Kidney epithelial cell (primary cell): ENCODE measurements at regions not wholly inside any gene's neighbourhood (a gene's known extent, or its start where the extent isn't known, plus 50 kb on each side); places are given as distances from the start of the nearest gene placed in this dataset.

ENCODE experiments used
- DNase-seq: peaks from one replicate; pipeline ENCODE4 v3.0.0-alpha.2; 2010; ENCODE audit warnings: low read depth
- H3K27me3 ChIP-seq: 2 replicates; pipeline ENCODE4 v1.6.0; 2011; ENCODE audit warnings: low read length; ENCODE audit not compliant: control insufficient read depth, insufficient read depth
- H3K36me3 ChIP-seq: 2 replicates; pipeline ENCODE4 v1.5.1; 2011; ENCODE audit warnings: low read length; ENCODE audit not compliant: control insufficient read depth, insufficient read depth
- H3K4me3 ChIP-seq: 2 replicates; pipeline ENCODE4 v1.5.1; 2011; ENCODE audit warnings: low read depth, mild to moderate bottlenecking, control low read depth, low read length
- CTCF ChIP-seq: IDR thresholded peaks from 2 replicates; pipeline ENCODE4 v1.5.1; 2011; ENCODE audit warnings: mild to moderate bottlenecking, moderate library complexity, low read length, control low read depth, inconsistent platforms; ENCODE audit not compliant: insufficient read depth, poor library complexity, severe bottlenecking

- H3K4me3 ChIP-seq, result no peak overlapping the region
- peaks cover 2% of the 10 kb centered on the region for H3K27me3 ChIP-seq
- no peak for TF ChIP-seq CTCF
- DNase-seq, result no peak
- H3K36me3 ChIP-seq, result no peaks in the 10 kb centered on the region
Measured at GRCh38 chr12:111086947-111087700, 166.7 kb upstream of the MYL2 start.

GRCh38 chr12:111085096-111085495 lies 164.7 kb upstream of the MYL2 start:
- Histone ChIP-seq H3K36me3 (no peaks in the 10 kb centered on the region), H3K27me3 (peaks cover 2% of the 10 kb centered on the region), H3K4me3 (no peak overlapping the region)
- no peak for TF ChIP-seq CTCF
- no peak for DNase-seq

- DNase-seq, result no peak
- Histone ChIP-seq H3K36me3 (no peaks in the 10 kb centered on the region), H3K27me3 (peaks cover 2% of the 10 kb centered on the region), H3K4me3 (no peak overlapping the region)
- TF ChIP-seq CTCF, result no peak
Measured at GRCh38 chr12:111084605-111085004, 164.2 kb upstream of the MYL2 start.

- TF ChIP-seq CTCF, result no peak
- H3K4me3 ChIP-seq, result no peak overlapping the region
- no peaks in the 10 kb centered on the region for H3K36me3 ChIP-seq
- no peak for DNase-seq
- peaks cover 2% of the 10 kb centered on the region for H3K27me3 ChIP-seq
Measured at GRCh38 chr12:111084158-111084557, 163.8 kb upstream of the MYL2 start.

- H3K27me3 ChIP-seq, result peaks cover 4% of the 10 kb centered on the region
- no peak for DNase-seq
- TF ChIP-seq CTCF, result no peak
Measured at GRCh38 chr12:111081600-111081999, 161.2 kb upstream of the MYL2 start.

GRCh38 chr12:111078731-111079130 lies 158.4 kb upstream of the MYL2 start:
- TF ChIP-seq CTCF, result no peak
- DNase-seq, result no peak
- no peak overlapping the region for H3K4me3 ChIP-seq
- no peaks in the 10 kb centered on the region for H3K36me3 ChIP-seq
- H3K27me3 ChIP-seq, result peaks cover 4% of the 10 kb centered on the region

More at GRCh38 chr12:111081600-111081999, 161.2 kb upstream of the MYL2 start:
- no peaks in the 10 kb centered on the region for H3K36me3 ChIP-seq
- no peak overlapping the region for H3K4me3 ChIP-seq
